ENCODE measurements at regions not wholly inside any gene's neighbourhood (a gene's known extent, or its start where the extent isn't known, plus 50 kb on each side); places are given as distances from the start of the nearest gene placed in this dataset.

- TF ChIP-seq, protein P1, sequence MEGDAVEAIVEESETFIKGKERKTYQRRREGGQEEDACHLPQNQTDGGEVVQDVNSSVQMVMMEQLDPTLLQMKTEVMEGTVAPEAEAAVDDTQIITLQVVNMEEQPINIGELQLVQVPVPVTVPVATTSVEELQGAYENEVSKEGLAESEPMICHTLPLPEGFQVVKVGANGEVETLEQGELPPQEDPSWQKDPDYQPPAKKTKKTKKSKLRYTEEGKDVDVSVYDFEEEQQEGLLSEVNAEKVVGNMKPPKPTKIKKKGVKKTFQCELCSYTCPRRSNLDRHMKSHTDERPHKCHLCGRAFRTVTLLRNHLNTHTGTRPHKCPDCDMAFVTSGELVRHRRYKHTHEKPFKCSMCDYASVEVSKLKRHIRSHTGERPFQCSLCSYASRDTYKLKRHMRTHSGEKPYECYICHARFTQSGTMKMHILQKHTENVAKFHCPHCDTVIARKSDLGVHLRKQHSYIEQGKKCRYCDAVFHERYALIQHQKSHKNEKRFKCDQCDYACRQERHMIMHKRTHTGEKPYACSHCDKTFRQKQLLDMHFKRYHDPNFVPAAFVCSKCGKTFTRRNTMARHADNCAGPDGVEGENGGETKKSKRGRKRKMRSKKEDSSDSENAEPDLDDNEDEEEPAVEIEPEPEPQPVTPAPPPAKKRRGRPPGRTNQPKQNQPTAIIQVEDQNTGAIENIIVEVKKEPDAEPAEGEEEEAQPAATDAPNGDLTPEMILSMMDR (conservative IDR thresholded peaks at IDR 0.05; ENCODE audit: low read length) = no peak
- no peak for TF ChIP-seq EZH2phosphoT487 (IDR thresholded peaks at IDR 0.05; ENCODE audit: borderline replicate concordance)
Measured at GRCh38 chr5:2181557-2181956, 298.8 kb upstream of the IRX4 start.

Measured in Loucy (cell line).